Osteoblast (primary cell): ENCODE measurements at regions not wholly inside any gene's neighbourhood (a gene's known extent, or its start where the extent isn't known, plus 50 kb on each side); places are given as distances from the start of the nearest gene placed in this dataset.

ENCODE experiments used
- DNase-seq: peaks from one replicate; pipeline ENCODE4 v3.0.0; 2011; ENCODE audit warnings: low spot score, mixed read lengths; ENCODE audit not compliant: insufficient read length; ENCODE audit errors: missing footprints
- H2AFZ ChIP-seq: 2 replicates; pipeline ENCODE4 v1.6.0; 2011; ENCODE audit warnings: mild to moderate bottlenecking, low read length
- H3K27ac ChIP-seq: 2 replicates; pipeline ENCODE4 v1.5.1; 2011; ENCODE audit warnings: mild to moderate bottlenecking, low read depth, low read length, moderate library complexity
- H3K27me3 ChIP-seq: 2 replicates; pipeline ENCODE4 v1.6.0; 2012; ENCODE audit warnings: mild to moderate bottlenecking, control low read depth, inconsistent platforms, low read length, moderate library complexity; ENCODE audit not compliant: insufficient read depth
- H3K36me3 ChIP-seq: 2 replicates; pipeline ENCODE4 v1.5.1; 2011; ENCODE audit warnings: mild to moderate bottlenecking, low read length, control low read depth, moderate library complexity; ENCODE audit not compliant: insufficient read depth
- H3K4me1 ChIP-seq: 2 replicates; pipeline ENCODE4 v1.5.1; 2011; ENCODE audit warnings: mild to moderate bottlenecking, low read length, control low read depth, moderate library complexity; ENCODE audit not compliant: insufficient read depth
- H3K4me2 ChIP-seq: 2 replicates; pipeline ENCODE4 v1.6.0; 2011; ENCODE audit warnings: mild to moderate bottlenecking, low read length; ENCODE audit not compliant: insufficient read depth
- H3K4me3 ChIP-seq: fragments of 200-600 bp; sonication (generic); 3 replicates; pipeline ENCODE4 v1.5.1; 2012; ENCODE audit warnings: mild to moderate bottlenecking, low read length, inconsistent platforms; ENCODE audit not compliant: insufficient read depth
- H3K79me2 ChIP-seq: 2 replicates; pipeline ENCODE4 v1.6.0; 2012; ENCODE audit warnings: mild to moderate bottlenecking, low read length, control low read depth, inconsistent platforms; ENCODE audit not compliant: insufficient read depth
- H3K9me3 ChIP-seq: 2 replicates; pipeline ENCODE4 v1.5.1; 2011; ENCODE audit warnings: low read depth, low read length, control low read depth
- H4K20me1 ChIP-seq: 2 replicates; pipeline ENCODE4 v1.6.0; 2012; ENCODE audit warnings: mild to moderate bottlenecking, low read length, control low read depth; ENCODE audit not compliant: insufficient read depth
- TF ChIP-seq, protein P1 (sequence below): IDR thresholded peaks from 2 replicates; pipeline ENCODE4 v1.5.1; 2011; ENCODE audit warnings: mild to moderate bottlenecking, low read depth, low read length, moderate library complexity; ENCODE audit errors: extremely low read depth

DNA sequence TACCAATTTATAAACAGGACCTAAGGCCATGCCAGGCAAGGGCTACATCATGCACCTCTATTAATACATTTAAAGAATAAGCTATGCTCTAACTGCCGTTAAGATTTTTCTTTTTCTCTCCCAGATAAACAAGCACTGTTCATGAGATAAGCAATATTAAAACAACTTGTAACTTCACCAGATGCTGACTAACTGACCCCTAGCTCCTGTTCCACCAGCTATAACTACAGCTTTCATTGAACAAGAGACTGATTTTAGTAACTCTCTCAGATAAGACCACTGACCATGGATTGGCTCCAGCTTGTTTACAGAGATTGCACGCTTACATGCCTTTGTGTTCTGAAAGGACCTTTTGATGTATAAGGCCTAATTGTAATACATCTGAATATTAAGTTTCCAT is 540.7 kb upstream of the NECTIN3 start:
- H2AFZ ChIP-seq: no peak overlapping the region
- DNase-seq: no peak
- TF ChIP-seq, protein P1, sequence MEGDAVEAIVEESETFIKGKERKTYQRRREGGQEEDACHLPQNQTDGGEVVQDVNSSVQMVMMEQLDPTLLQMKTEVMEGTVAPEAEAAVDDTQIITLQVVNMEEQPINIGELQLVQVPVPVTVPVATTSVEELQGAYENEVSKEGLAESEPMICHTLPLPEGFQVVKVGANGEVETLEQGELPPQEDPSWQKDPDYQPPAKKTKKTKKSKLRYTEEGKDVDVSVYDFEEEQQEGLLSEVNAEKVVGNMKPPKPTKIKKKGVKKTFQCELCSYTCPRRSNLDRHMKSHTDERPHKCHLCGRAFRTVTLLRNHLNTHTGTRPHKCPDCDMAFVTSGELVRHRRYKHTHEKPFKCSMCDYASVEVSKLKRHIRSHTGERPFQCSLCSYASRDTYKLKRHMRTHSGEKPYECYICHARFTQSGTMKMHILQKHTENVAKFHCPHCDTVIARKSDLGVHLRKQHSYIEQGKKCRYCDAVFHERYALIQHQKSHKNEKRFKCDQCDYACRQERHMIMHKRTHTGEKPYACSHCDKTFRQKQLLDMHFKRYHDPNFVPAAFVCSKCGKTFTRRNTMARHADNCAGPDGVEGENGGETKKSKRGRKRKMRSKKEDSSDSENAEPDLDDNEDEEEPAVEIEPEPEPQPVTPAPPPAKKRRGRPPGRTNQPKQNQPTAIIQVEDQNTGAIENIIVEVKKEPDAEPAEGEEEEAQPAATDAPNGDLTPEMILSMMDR: no peak
- no peak overlapping the region for H3K4me3 ChIP-seq
- peaks cover 25% of the 10 kb centered on the region for H3K4me1 ChIP-seq
- no peaks in the 10 kb centered on the region for H3K79me2 ChIP-seq
- H3K4me2 ChIP-seq: no peak overlapping the region
- no peaks in the 10 kb centered on the region for H3K27me3 ChIP-seq
- H4K20me1 ChIP-seq: no peaks in the 10 kb centered on the region
- no peak overlapping the region for H3K27ac ChIP-seq
- H3K9me3 ChIP-seq: no peaks in the 10 kb centered on the region
- H3K36me3 ChIP-seq: no peaks in the 10 kb centered on the region

- DNase-seq: no peak
- peak overlapping the region; percentile 24 for H2AFZ ChIP-seq
These were observed 538.5 kb upstream of the NECTIN3 start for GRCh38 chr3:110533089-110533488.

GRCh38 chr3:110542552-110543150 is 529.0 kb upstream of the NECTIN3 start:
- DNase-seq: no peak
- TF ChIP-seq, protein P1: no peak
- H4K20me1 ChIP-seq: no peaks in the 10 kb centered on the region
- H3K79me2 ChIP-seq: no peaks in the 10 kb centered on the region
- no peaks in the 10 kb centered on the region for H3K27me3 ChIP-seq
- no peak overlapping the region for H3K4me2 ChIP-seq
- H3K4me1 ChIP-seq: no peaks in the 10 kb centered on the region
- no peak overlapping the region for H3K4me3 ChIP-seq
- peak overlapping the region; percentile 42 for H2AFZ ChIP-seq
- no peaks in the 10 kb centered on the region for H3K9me3 ChIP-seq
- H3K36me3 ChIP-seq: no peaks in the 10 kb centered on the region
- H3K27ac ChIP-seq: no peak overlapping the region

More at GRCh38 chr3:110533089-110533488, 538.5 kb upstream of the NECTIN3 start:
- Histone ChIP-seq H3K27me3 (no peaks in the 10 kb centered on the region), H3K27ac (no peak overlapping the region), H3K9me3 (no peaks in the 10 kb centered on the region), H3K36me3 (no peaks in the 10 kb centered on the region), H3K4me1 (peaks cover 7% of the 10 kb centered on the region), H4K20me1 (no peaks in the 10 kb centered on the region), H3K79me2 (no peaks in the 10 kb centered on the region), H3K4me2 (no peak overlapping the region), H3K4me3 (no peak overlapping the region)
- TF ChIP-seq, protein P1: no peak

GRCh38 chr3:110544730-110545129 is 526.9 kb upstream of the NECTIN3 start:
- Histone ChIP-seq H3K4me1 (no peaks in the 10 kb centered on the region), H3K4me2 (no peak overlapping the region), H2AFZ (no peak overlapping the region), H3K79me2 (no peaks in the 10 kb centered on the region), H3K9me3 (no peaks in the 10 kb centered on the region), H3K36me3 (no peaks in the 10 kb centered on the region), H3K27me3 (no peaks in the 10 kb centered on the region), H3K27ac (no peak overlapping the region), H3K4me3 (no peak overlapping the region), H4K20me1 (no peaks in the 10 kb centered on the region)
- no peak for DNase-seq
- TF ChIP-seq, protein P1: no peak
